ENCODE measurements at regions not wholly inside any gene's neighbourhood (a gene's known extent, or its start where the extent isn't known, plus 50 kb on each side); places are given as distances from the start of the nearest gene placed in this dataset.

GRCh38 chr16:66315210-66315825, 51.2 kb upstream of the CDH5 start:
- peak; percentile 29 to 53 for DNase-seq

GRCh38 chr16:66311306-66311705, 55.2 kb upstream of the CDH5 start:
- DNase-seq: no peak

- DNase-seq: no peak
These were observed 57.2 kb upstream of the CDH5 start for GRCh38 chr16:66309215-66309807.

- DNase-seq: no peak
These were observed 58.4 kb upstream of the CDH5 start for GRCh38 chr16:66308096-66308495.

- DNase-seq: no peak
These were observed 59.9 kb upstream of the CDH5 start for GRCh38 chr16:66306366-66307150.

- DNase-seq: no peak
These were observed 61.5 kb upstream of the CDH5 start for GRCh38 chr16:66304961-66305360.

- DNase-seq: no peak
These were observed 62.3 kb upstream of the CDH5 start for GRCh38 chr16:66304151-66304550.

GRCh38 chr16:66300501-66300900, 66.0 kb upstream of the CDH5 start:
- DNase-seq: no peak

- no peak for DNase-seq
These were observed 66.5 kb upstream of the CDH5 start for GRCh38 chr16:66300037-66300436.

GRCh38 chr16:66299349-66299748, 67.1 kb upstream of the CDH5 start:
- no peak for DNase-seq

GRCh38 chr16:66298571-66299120, 67.8 kb upstream of the CDH5 start:
- DNase-seq: no peak

- DNase-seq: no peak
These were observed 68.5 kb upstream of the CDH5 start for GRCh38 chr16:66298006-66298405.

- no peak for DNase-seq
These were observed 69.9 kb upstream of the CDH5 start for GRCh38 chr16:66296591-66296990.

- DNase-seq: no peak
These were observed 70.5 kb upstream of the CDH5 start for GRCh38 chr16:66295761-66296546.

- no peak for DNase-seq
These were observed 71.3 kb upstream of the CDH5 start for GRCh38 chr16:66295213-66295612.

- DNase-seq: no peak
These were observed 72.0 kb upstream of the CDH5 start for GRCh38 chr16:66294507-66294906.

- DNase-seq: no peak
These were observed 72.6 kb upstream of the CDH5 start for GRCh38 chr16:66293932-66294331.

- no peak for DNase-seq
These were observed 73.2 kb upstream of the CDH5 start for GRCh38 chr16:66293207-66293735.

GRCh38 chr16:66292241-66292935, 74.1 kb upstream of the CDH5 start:
- DNase-seq: no peak

- no peak for DNase-seq
These were observed 74.7 kb upstream of the CDH5 start for GRCh38 chr16:66291833-66292232.

- DNase-seq: no peak
These were observed 76.1 kb upstream of the CDH5 start for GRCh38 chr16:66290431-66290830.

- DNase-seq: no peak
These were observed 76.5 kb upstream of the CDH5 start for GRCh38 chr16:66289986-66290385.
